ENCODE measurements at regions not wholly inside any gene's neighbourhood (a gene's known extent, or its start where the extent isn't known, plus 50 kb on each side); places are given as distances from the start of the nearest gene placed in this dataset.

DNA sequence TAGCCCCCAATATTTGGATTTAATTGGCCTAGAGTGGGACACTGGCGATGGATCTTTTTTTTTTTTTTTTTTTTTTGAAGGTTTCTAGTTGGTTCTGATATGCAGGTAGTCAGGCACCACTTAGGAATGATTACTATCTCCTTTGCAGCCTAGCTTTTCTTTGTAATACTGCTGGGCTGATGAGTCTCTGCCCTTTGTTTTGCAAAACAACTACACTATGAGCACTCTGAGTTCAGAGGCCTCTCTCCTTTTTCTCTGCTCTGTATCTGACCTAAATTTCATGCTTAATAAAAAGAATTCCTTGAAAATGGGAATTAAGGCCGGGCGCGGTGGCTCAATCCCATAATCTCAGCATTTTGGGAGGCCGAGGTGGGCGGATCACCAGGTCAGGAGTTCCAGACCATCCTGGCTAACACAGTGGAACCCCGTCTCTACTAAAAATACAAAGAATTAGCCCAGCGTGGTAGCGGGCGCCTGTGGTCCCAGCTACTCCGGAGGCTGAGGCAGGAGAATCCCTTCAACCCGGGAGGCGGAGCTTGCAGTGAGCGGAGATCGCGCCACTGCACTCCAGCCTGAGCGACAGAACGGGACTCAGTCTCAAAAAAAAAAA is 1312.3 kb downstream of the FAM181B start:
- 91% methylated on average over 6 of the region's 18 CpGs for WGBS (ENCODE audit: insufficient coverage)
- POLR2A ChIA-PET = no interaction called here
- H3K4me3 Mint-ChIP-seq = no peak overlapping the region
- Histone ChIP-seq H3K4me1 (ENCODE audit: control insufficient read depth in 1 of 2, extremely low read depth in 1 of 2, insufficient read depth in 2 of 2, low read length in 2 of 2) (no peaks in the 10 kb centered on the region), H3K27me3 (replicated peaks in 1 of 2; ENCODE audit: control insufficient read depth in 2 of 2, extremely low read depth in 1 of 2, insufficient read depth in 2 of 2, low read length in 1 of 2) (no peaks in the 10 kb centered on the region), H3K27ac (ENCODE audit: low read length) (no peak overlapping the region), H3K4me3 (ENCODE audit: control insufficient read depth in 1 of 2, extremely low read depth in 1 of 2, low read length in 1 of 2) (no peak overlapping the region), H3K36me3 (ENCODE audit: control insufficient read depth in 2 of 2, extremely low read depth in 1 of 2, insufficient read depth in 1 of 2, low read length in 1 of 2) (no peaks in the 10 kb centered on the region), H3K9me3 (no peaks in the 10 kb centered on the region)
- ATAC-seq (replicated peaks in 1 of 4) (no peak), DNase-seq (no peak)
- no peaks in the 10 kb centered on the region for H3K36me3 Mint-ChIP-seq
- no peaks in the 10 kb centered on the region for H3K27me3 Mint-ChIP-seq
- H3K9me3 Mint-ChIP-seq = peaks cover 0 to 4% (median 0%) of the 10 kb centered on the region in 3 donors
- no peaks in the 10 kb centered on the region for H3K4me1 Mint-ChIP-seq
- no peak overlapping the region for H3K27ac Mint-ChIP-seq
- CTCF ChIA-PET = no interaction called here

DNA sequence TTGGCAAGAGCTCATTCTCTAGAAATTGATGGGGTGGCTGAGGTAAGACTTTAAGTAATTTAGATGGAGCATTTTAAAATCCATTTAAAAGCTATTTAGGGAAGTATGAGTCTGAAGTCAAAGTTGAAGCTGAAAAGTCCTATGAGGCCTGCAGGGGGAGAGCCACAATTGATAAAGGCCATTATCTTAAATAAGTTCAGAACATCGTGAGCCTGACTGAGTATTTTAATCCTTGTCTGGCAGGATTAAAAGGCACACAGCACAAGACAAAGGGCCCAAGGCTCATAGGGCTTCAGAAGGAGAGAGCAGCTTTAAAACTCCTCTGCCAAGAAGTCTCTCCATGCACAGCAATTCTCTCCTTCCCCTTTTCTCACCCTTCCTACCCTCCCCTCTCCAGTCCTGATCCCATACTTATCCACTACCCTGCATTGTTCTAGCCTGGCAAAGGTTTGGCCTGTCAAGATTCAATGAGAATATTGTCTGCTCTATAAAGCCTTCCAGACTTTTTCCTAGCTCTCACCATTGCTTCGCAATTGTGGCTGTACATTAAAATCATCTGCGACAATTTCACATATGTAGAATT is 1312.9 kb downstream of the FAM181B start:
- H3K27me3 Mint-ChIP-seq = no peaks in the 10 kb centered on the region
- Histone ChIP-seq H3K27me3 (replicated peaks in 1 of 2; ENCODE audit: control insufficient read depth in 2 of 2, extremely low read depth in 1 of 2, insufficient read depth in 2 of 2, low read length in 1 of 2) (no peaks in the 10 kb centered on the region), H3K36me3 (ENCODE audit: control insufficient read depth in 2 of 2, extremely low read depth in 1 of 2, insufficient read depth in 1 of 2, low read length in 1 of 2) (no peaks in the 10 kb centered on the region), H3K9me3 (no peaks in the 10 kb centered on the region), H3K27ac (ENCODE audit: low read length) (no peak overlapping the region), H3K4me3 (ENCODE audit: control insufficient read depth in 1 of 2, extremely low read depth in 1 of 2, low read length in 1 of 2) (no peak overlapping the region), H3K4me1 (ENCODE audit: control insufficient read depth in 1 of 2, extremely low read depth in 1 of 2, insufficient read depth in 2 of 2, low read length in 2 of 2) (no peaks in the 10 kb centered on the region)
- no peaks in the 10 kb centered on the region for H3K36me3 Mint-ChIP-seq
- POLR2A ChIA-PET = no interaction called here
- CTCF ChIA-PET = no interaction called here
- H3K9me3 Mint-ChIP-seq = peaks cover 0 to 4% (median 0%) of the 10 kb centered on the region in 3 donors
- no peak overlapping the region for H3K27ac Mint-ChIP-seq
- H3K4me3 Mint-ChIP-seq = no peak overlapping the region
- no peaks in the 10 kb centered on the region for H3K4me1 Mint-ChIP-seq
- ATAC-seq (replicated peaks in 1 of 4) = no peak
- 57% methylated on average over 1 of the region's 3 CpGs for WGBS (ENCODE audit: insufficient coverage)
- no peak for DNase-seq

GRCh38 chr11:81397316-81397715 is 1336.3 kb downstream of the FAM181B start:
- no peak overlapping the region for H3K27ac ChIP-seq (ENCODE audit: low read length)
- no CpG with 5 or more reads among the region's 2 CpGs for WGBS (ENCODE audit: insufficient coverage)
- Mint-ChIP-seq H3K4me1 (no peaks in the 10 kb centered on the region), H3K36me3 (no peaks in the 10 kb centered on the region), H3K27me3 (no peaks in the 10 kb centered on the region), H3K4me3 (no peak overlapping the region), H3K27ac (no peak overlapping the region), H3K9me3 (peaks cover 3 to 8% (median 5%) of the 10 kb centered on the region in 3 donors)
- H3K4me1 ChIP-seq (ENCODE audit: control insufficient read depth in 1 of 2, extremely low read depth in 1 of 2, insufficient read depth in 2 of 2, low read length in 2 of 2) = no peaks in the 10 kb centered on the region
- no peaks in the 10 kb centered on the region for H3K36me3 ChIP-seq (ENCODE audit: control insufficient read depth in 2 of 2, extremely low read depth in 1 of 2, insufficient read depth in 1 of 2, low read length in 1 of 2)
- CTCF ChIA-PET = no interaction called here
- POLR2A ChIA-PET = no interaction called here
- no peaks in the 10 kb centered on the region for H3K9me3 ChIP-seq
- no peaks in the 10 kb centered on the region for H3K27me3 ChIP-seq (replicated peaks in 1 of 2; ENCODE audit: control insufficient read depth in 2 of 2, extremely low read depth in 1 of 2, insufficient read depth in 2 of 2, low read length in 1 of 2)
- no peak overlapping the region for H3K4me3 ChIP-seq (ENCODE audit: control insufficient read depth in 1 of 2, extremely low read depth in 1 of 2, low read length in 1 of 2)
- no peak for DNase-seq
- ATAC-seq (replicated peaks in 1 of 4) = no peak

- Histone ChIP-seq H3K9me3 (no peaks in the 10 kb centered on the region), H3K27me3 (replicated peaks in 1 of 2; ENCODE audit: control insufficient read depth in 2 of 2, extremely low read depth in 1 of 2, insufficient read depth in 2 of 2, low read length in 1 of 2) (no peaks in the 10 kb centered on the region), H3K4me1 (ENCODE audit: control insufficient read depth in 1 of 2, extremely low read depth in 1 of 2, insufficient read depth in 2 of 2, low read length in 2 of 2) (no peaks in the 10 kb centered on the region), H3K4me3 (ENCODE audit: control insufficient read depth in 1 of 2, extremely low read depth in 1 of 2, low read length in 1 of 2) (no peak overlapping the region), H3K36me3 (ENCODE audit: control insufficient read depth in 2 of 2, extremely low read depth in 1 of 2, insufficient read depth in 1 of 2, low read length in 1 of 2) (no peaks in the 10 kb centered on the region), H3K27ac (ENCODE audit: low read length) (no peak overlapping the region)
- Mint-ChIP-seq H3K4me1 (no peaks in the 10 kb centered on the region), H3K9me3 (peaks cover 3 to 8% (median 4%) of the 10 kb centered on the region in 3 donors), H3K27ac (no peak overlapping the region), H3K27me3 (no peaks in the 10 kb centered on the region), H3K36me3 (no peaks in the 10 kb centered on the region), H3K4me3 (no peak overlapping the region)
- DNase-seq (no peak), ATAC-seq (replicated peaks in 1 of 4) (no peak)
- ChIA-PET POLR2A (no interaction called here), CTCF (no interaction called here)
- no CpG with 5 or more reads among the region's 2 CpGs for WGBS (ENCODE audit: insufficient coverage)
Observed at GRCh38 chr11:81394311-81394710, 1339.4 kb downstream of the FAM181B start.

GRCh38 chr11:81388326-81388725 is 1345.3 kb downstream of the FAM181B start:
- ATAC-seq (replicated peaks in 1 of 4) = no peak
- CTCF ChIA-PET = no interaction called here
- Mint-ChIP-seq H3K9me3 (peaks cover 4 to 8% (median 7%) of the 10 kb centered on the region in 3 donors), H3K36me3 (no peaks in the 10 kb centered on the region), H3K27ac (no peak overlapping the region), H3K4me1 (no peaks in the 10 kb centered on the region), H3K4me3 (no peak overlapping the region), H3K27me3 (no peaks in the 10 kb centered on the region)
- POLR2A ChIA-PET = no interaction called here
- DNase-seq = no peak
- Histone ChIP-seq H3K27me3 (replicated peaks in 1 of 2; ENCODE audit: control insufficient read depth in 2 of 2, extremely low read depth in 1 of 2, insufficient read depth in 2 of 2, low read length in 1 of 2) (no peaks in the 10 kb centered on the region), H3K4me1 (ENCODE audit: control insufficient read depth in 1 of 2, extremely low read depth in 1 of 2, insufficient read depth in 2 of 2, low read length in 2 of 2) (no peaks in the 10 kb centered on the region), H3K9me3 (no peaks in the 10 kb centered on the region), H3K4me3 (ENCODE audit: control insufficient read depth in 1 of 2, extremely low read depth in 1 of 2, low read length in 1 of 2) (no peak overlapping the region), H3K27ac (ENCODE audit: low read length) (no peak overlapping the region), H3K36me3 (ENCODE audit: control insufficient read depth in 2 of 2, extremely low read depth in 1 of 2, insufficient read depth in 1 of 2, low read length in 1 of 2) (no peaks in the 10 kb centered on the region)
- 38% methylated on average over 1 of the region's 3 CpGs for WGBS (ENCODE audit: insufficient coverage)

DNA sequence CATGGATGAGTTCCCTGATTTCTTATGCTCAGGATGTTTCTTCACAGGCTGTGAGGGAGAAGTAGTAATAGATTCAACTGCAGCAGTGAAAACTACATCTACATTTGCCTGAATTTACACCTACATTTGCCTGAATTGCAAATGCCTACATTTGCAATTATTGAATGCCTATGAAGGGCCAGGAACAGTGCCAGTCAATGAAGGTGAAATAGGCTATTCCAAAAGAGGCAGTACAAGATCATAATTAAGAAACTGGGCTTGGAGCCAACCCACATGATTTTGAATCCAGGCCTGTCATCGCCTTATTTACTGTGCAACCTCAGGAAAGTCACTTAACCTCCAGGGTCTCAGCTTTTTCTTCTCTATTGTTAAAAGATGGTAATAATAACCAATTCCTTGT is 1353.3 kb downstream of the FAM181B start:
- ChIA-PET POLR2A (no interaction called here), CTCF (no interaction called here)
- H3K36me3 Mint-ChIP-seq = no peaks in the 10 kb centered on the region
- no peak overlapping the region for H3K4me3 Mint-ChIP-seq
- no peak overlapping the region for H3K4me3 ChIP-seq (ENCODE audit: control insufficient read depth in 1 of 2, extremely low read depth in 1 of 2, low read length in 1 of 2)
- no peaks in the 10 kb centered on the region for H3K27me3 Mint-ChIP-seq
- peaks cover 4% of the 10 kb centered on the region for H3K9me3 ChIP-seq
- H3K36me3 ChIP-seq (ENCODE audit: control insufficient read depth in 2 of 2, extremely low read depth in 1 of 2, insufficient read depth in 1 of 2, low read length in 1 of 2) = no peaks in the 10 kb centered on the region
- ATAC-seq (replicated peaks in 1 of 4) = no peak
- H3K4me1 Mint-ChIP-seq = no peaks in the 10 kb centered on the region
- no peak overlapping the region for H3K27ac ChIP-seq (ENCODE audit: low read length)
- no CpG with 5 or more reads among the region's 1 CpG for WGBS (ENCODE audit: insufficient coverage)
- H3K4me1 ChIP-seq (ENCODE audit: control insufficient read depth in 1 of 2, extremely low read depth in 1 of 2, insufficient read depth in 2 of 2, low read length in 2 of 2) = no peaks in the 10 kb centered on the region
- H3K27me3 ChIP-seq (replicated peaks in 1 of 2; ENCODE audit: control insufficient read depth in 2 of 2, extremely low read depth in 1 of 2, insufficient read depth in 2 of 2, low read length in 1 of 2) = no peaks in the 10 kb centered on the region
- no peak overlapping the region for H3K27ac Mint-ChIP-seq
- DNase-seq = no peak
- H3K9me3 Mint-ChIP-seq = peaks cover 3 to 8% (median 6%) of the 10 kb centered on the region in 3 donors

DNA sequence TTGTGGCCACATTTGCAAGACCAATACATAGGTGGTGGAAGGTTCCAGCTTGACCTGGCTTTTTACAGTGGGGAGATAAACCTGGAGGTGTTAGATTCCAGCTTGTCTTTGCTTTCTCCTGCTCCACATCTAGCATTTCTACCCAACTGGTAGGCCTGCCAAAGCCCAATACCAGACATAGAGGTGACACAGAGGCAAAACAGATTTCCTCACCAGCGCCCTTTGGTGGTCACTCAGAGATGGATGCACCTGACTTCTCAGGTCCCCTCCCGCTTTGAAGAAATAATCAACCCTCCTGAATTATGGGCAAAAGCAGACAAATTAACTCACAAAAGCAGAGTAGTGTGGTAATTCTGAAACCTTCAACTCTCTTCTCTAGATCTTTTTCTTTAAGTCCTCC is 1356.2 kb downstream of the FAM181B start:
- Mint-ChIP-seq H3K4me3 (no peak overlapping the region), H3K27me3 (no peaks in the 10 kb centered on the region), H3K9me3 (peaks cover 0 to 17% (median 8%) of the 10 kb centered on the region in 3 donors), H3K36me3 (no peaks in the 10 kb centered on the region), H3K27ac (no peak overlapping the region), H3K4me1 (no peaks in the 10 kb centered on the region)
- ChIA-PET CTCF (interaction anchor here in 1 of 2 donors (0.5 kb wide), 1 partner anchor 101 kb away, joined by 3 read pairs; no protein-coding TSS in a partner anchor), POLR2A (no interaction called here)
- no peaks in the 10 kb centered on the region for H3K4me1 ChIP-seq (ENCODE audit: control insufficient read depth in 1 of 2, extremely low read depth in 1 of 2, insufficient read depth in 2 of 2, low read length in 2 of 2)
- peaks cover 4% of the 10 kb centered on the region for H3K9me3 ChIP-seq
- H3K36me3 ChIP-seq (ENCODE audit: control insufficient read depth in 2 of 2, extremely low read depth in 1 of 2, insufficient read depth in 1 of 2, low read length in 1 of 2) = no peaks in the 10 kb centered on the region
- no peaks in the 10 kb centered on the region for H3K27me3 ChIP-seq (replicated peaks in 1 of 2; ENCODE audit: control insufficient read depth in 2 of 2, extremely low read depth in 1 of 2, insufficient read depth in 2 of 2, low read length in 1 of 2)
- ATAC-seq (replicated peaks in 1 of 4) (no peak), DNase-seq (no peak)
- H3K27ac ChIP-seq (ENCODE audit: low read length) = no peak overlapping the region
- no CpG with 5 or more reads among the region's 2 CpGs for WGBS (ENCODE audit: insufficient coverage)
- no peak overlapping the region for H3K4me3 ChIP-seq (ENCODE audit: control insufficient read depth in 1 of 2, extremely low read depth in 1 of 2, low read length in 1 of 2)
